ENCODE measurements at regions not wholly inside any gene's neighbourhood (a gene's known extent, or its start where the extent isn't known, plus 50 kb on each side); places are given as distances from the start of the nearest gene placed in this dataset.

DNA sequence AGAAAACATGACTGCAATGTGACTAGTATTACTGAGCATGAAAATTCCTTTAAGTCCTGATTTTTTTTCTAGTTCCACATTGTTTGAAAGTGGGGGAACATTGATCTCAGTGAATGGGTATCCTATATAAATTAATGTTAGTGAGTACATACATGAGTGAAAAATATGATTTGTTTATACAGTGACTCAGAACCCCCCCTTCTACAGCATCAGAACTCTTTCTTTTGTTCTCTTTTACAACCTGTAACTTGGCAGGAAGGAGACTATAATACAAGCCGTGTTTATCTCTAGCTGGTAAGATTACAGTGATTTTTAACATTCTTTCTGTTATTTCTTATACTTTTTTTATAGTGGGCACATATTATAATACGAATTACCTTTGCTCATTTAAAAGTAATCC, 384.7 kb downstream of the PDCD6IP start:
- DNase-seq (ENCODE audit: low spot score), result no peak

- no peak for DNase-seq (ENCODE audit: low spot score)
Observed at GRCh38 chr3:34183611-34184340, 385.3 kb downstream of the PDCD6IP start.

GRCh38 chr3:34185301-34185700, 386.9 kb downstream of the PDCD6IP start:
- no peak for DNase-seq (ENCODE audit: low spot score)

GRCh38 chr3:34189133-34189532, 390.7 kb downstream of the PDCD6IP start:
- no peak for DNase-seq (ENCODE audit: low spot score)

- no peak for DNase-seq (ENCODE audit: low spot score)
Observed at GRCh38 chr3:34196914-34197313, 398.5 kb downstream of the PDCD6IP start.

- no peak for DNase-seq (ENCODE audit: low spot score)
Observed at GRCh38 chr3:34198309-34198708, 399.9 kb downstream of the PDCD6IP start.

DNA sequence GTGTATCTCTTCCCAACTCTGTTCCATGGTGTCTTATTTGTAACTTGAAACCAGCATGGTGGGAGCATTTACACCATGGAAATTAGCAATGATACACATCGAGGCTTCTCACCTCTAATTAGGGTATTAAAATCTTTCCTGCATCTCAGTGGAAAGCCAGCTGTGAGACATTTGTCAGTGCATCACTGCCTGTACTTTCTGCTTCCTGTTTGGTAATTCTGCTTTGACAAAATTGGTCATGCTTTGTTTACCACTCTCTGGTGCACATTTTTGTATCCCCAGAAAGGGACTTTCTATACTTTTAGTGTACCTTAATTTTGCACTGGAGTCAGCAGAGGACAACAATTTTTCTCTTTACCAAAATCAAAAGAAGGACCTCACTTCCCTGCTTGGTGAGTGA, 402.1 kb downstream of the PDCD6IP start:
- DNase-seq (ENCODE audit: low spot score), result no peak

DNA sequence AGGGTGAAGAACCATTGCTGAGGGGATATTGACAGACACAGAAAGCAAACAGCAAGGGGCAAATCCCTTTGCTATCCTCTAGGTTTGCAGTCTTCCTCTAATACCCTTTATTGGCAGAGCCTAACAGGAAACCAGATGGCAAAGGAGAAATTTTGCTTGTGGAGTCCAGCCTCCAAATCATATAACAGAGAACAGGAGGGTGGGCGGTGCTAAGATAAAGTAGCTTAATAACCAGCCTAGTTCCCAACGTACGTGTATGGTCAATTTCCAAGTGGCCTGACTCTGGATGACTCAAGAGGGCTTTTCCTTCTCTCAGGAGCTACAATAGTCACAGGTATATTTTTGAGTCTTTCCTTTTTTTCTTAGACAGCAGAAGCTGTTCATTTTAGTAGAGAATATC, 404.5 kb downstream of the PDCD6IP start:
- DNase-seq (ENCODE audit: low spot score), result no peak

- no peak for DNase-seq (ENCODE audit: low spot score)
Observed at GRCh38 chr3:34203386-34203785, 405.0 kb downstream of the PDCD6IP start.

DNA sequence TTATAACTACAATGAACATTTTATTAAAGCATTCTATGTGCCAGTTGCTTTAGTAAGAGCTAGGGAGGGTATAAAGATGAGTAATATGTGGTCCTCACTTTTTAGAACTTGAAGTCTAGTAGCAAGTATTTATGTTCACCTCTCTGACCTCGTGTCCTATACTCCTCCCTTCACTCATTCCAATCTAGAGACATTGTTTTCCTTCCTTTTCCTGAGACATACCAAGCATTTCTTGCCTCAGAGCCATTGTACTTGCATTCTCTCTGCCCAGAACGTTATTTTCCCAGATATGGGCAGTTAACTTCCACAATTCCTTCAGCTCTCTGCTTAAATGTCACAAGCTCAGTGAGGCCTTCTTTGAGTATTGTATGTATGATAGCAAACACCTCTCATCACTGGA, 408.6 kb downstream of the PDCD6IP start:
- DNase-seq (ENCODE audit: low spot score), result no peak

DNA sequence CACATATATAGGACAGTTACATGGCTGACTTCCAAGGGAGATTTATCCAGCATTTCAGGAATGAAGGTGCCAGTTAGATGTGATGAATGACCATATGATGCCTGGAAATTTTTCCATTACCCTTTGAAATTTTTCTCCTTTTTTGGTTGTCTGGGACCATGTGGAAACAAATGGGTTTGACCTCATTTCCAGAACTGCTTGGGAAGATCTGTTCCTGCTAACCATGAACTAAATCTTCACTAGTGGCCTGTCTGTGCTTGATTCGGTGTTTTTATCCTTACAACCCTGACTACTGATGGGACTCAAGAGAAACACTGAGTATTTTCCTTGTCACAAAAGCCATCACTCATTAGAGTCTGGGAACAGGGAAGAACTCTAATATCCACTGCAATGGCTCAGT, 409.4 kb downstream of the PDCD6IP start:
- no peak for DNase-seq (ENCODE audit: low spot score)

GRCh38 chr3:34212175-34212574, 413.7 kb downstream of the PDCD6IP start:
- DNase-seq (ENCODE audit: low spot score), result no peak

- no peak for DNase-seq (ENCODE audit: low spot score)
Observed at GRCh38 chr3:34212656-34213055, 414.2 kb downstream of the PDCD6IP start.

DNA sequence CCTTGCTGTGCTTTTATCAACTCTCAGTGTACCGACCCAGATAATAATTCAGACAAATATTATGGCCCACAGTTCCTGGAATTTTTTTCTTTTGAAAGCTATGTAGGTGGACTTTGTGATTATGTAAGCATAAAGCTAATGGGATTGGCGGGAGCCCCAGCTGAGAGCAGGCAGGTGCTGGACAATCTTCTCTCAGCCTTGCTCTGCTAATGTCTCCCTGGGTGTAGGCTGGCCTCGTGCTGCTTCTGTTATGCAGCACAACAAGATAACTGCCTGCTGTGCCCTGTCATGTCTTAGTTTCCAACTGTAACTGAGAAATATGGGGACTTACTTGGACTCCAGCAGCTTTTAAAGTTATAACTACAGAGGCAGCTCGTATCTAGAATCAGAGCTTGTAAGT, 415.0 kb downstream of the PDCD6IP start:
- no peak for DNase-seq (ENCODE audit: low spot score)

GRCh38 chr3:34216711-34217335, 418.4 kb downstream of the PDCD6IP start:
- DNase-seq (ENCODE audit: low spot score), result no peak

DNA sequence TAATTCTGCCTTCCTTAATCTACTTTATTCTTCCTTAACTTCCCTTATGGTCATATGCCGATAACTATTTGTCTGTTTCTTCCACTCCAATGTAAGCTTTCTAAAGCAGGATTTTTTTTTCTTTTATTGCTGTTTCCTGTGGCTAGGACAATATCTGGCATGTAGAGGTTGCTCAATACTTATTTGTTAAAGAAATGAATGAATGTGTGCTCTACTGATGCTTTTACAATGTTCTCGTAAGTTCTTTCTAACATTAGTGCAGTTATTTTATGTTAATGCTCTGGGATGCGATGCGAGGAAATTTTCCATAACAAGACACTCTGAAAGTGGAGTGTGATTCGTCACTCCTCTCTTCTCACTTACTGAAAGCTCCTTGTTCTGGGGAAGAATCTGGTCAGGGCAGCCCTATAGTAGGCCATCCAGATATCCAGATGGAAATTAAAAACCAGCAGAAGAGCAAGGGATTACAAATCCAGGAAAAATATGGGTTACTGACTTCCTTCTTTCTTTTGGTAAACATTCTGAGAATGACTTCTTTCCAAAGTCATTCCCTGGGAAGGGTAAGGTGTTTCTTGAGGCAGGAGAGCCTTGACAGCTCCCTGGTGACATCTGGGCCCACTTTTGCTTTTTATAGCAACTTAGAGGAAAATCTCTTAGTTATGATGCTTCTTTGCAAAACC, 420.4 kb downstream of the PDCD6IP start:
- DNase-seq (ENCODE audit: low spot score), result no peak

DNA sequence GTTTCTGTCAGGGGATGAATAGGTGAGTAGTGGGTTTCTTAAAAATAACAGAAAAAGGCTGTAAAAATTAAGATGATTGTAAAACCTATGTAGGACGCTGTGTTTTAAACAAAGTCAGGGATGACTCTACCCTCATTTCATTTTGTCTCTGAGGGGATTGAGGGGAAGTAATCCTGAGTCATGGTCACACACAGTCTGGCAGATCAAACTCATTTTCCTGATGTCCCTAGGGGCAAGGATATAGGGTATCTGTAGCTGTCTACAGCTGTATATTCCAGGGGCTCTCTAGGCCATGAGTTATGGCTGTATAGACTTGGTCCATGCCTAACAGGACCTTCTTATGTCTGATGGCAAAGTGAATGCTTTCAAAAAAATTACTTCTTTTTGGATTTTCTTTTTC, 421.1 kb downstream of the PDCD6IP start:
- DNase-seq (ENCODE audit: low spot score), result no peak

DNA sequence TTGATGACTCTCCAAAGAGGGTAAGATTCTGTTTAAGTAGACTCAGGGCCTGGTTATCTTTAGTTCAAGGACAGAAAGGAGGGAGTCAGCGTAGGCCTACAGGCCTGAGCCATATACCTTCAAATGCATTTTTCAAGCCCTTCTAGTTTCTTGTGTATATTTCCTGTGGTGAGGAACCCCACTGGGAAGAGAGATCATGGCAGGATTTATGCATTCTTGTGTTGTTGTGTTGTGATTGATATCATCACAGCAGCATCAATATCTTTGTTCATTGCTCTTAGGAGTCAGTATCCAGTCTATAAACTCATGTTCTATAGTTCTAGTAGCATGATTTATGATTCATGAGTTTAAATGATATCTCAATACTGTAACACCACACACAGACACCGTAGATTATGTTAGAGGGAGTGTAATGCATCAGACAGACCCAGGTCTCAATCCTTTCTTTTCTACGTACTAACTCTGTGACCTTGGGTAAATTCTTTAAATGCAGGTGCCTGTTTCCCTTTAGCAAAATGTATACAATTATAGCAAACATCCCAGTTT, 427.5 kb downstream of the PDCD6IP start:
- DNase-seq (ENCODE audit: low spot score), result no peak

DNA sequence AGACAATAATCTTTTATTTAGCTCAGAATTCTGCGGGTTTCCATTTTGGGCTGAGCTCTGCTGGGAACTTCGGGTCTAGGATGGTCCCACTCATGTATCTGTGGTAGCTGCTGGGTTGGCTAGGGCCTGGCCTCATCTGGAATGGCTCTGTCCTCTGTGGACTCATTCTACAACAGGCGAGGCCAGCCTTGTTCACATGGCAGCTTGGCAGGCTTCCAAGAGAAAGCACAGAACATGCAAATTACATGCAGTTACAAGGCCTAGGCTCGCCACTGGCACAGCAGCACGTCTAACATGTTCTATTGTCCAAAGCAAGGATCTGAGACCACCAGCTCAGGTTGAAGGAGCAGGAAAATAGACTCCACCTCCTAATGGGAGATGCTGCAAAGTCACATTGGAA, 431.4 kb downstream of the PDCD6IP start:
- DNase-seq (ENCODE audit: low spot score), result no peak

- no peak for DNase-seq (ENCODE audit: low spot score)
Observed at GRCh38 chr3:34235096-34235495, 436.7 kb downstream of the PDCD6IP start.

GRCh38 chr3:34237946-34238345, 439.5 kb downstream of the PDCD6IP start:
- no peak for DNase-seq (ENCODE audit: low spot score)

DNA sequence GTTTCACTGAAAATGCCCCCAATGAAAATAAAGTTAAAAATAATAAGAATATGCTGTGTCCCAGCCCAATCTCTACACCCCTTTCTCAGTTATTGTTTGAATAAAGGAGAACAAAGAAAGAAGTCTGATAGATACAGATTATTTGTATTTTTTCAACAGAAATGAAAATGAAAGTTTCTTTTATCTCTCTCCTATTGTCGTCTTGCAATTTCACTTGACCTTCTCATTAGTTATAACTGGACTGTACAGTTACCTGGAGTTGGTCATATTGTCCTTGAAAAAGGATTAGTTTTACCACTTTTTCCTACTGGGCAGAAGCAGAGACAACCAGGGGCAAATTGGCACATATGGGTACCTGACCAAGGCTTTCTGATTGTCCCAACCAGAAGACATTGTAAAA, 440.0 kb downstream of the PDCD6IP start:
- no peak for DNase-seq (ENCODE audit: low spot score)

GRCh38 chr3:34239287-34239686, 440.9 kb downstream of the PDCD6IP start:
- DNase-seq (ENCODE audit: low spot score), result no peak
